ENCODE measurements at regions not wholly inside any gene's neighbourhood (a gene's known extent, or its start where the extent isn't known, plus 50 kb on each side); places are given as distances from the start of the nearest gene placed in this dataset.
A peak's percentile ranks its signal among the peaks of the same experiment; 100 is the strongest.

- DNase-seq = no peak
- Histone ChIP-seq H3K27me3 (ENCODE audit: control insufficient read depth, insufficient read depth, low read length) (no peaks in the 10 kb centered on the region), H3K36me3 (replicated peaks; ENCODE audit: control insufficient read depth, insufficient read depth, low read length) (no peaks in the 10 kb centered on the region)
These were observed 192.8 kb upstream of the GDF10 start for GRCh38 chr10:47107007-47107747.

GRCh38 chr10:47109906-47110305 lies 190.1 kb upstream of the GDF10 start:
- Histone ChIP-seq H3K4me3 (ENCODE audit: insufficient read depth, low read depth, low read length) (no peak overlapping the region), H3K27me3 (ENCODE audit: control insufficient read depth, insufficient read depth, low read length) (no peaks in the 10 kb centered on the region), H3K36me3 (replicated peaks; ENCODE audit: control insufficient read depth, insufficient read depth, low read length) (no peaks in the 10 kb centered on the region)
- no peak for DNase-seq

More at GRCh38 chr10:47107007-47107747, 192.8 kb upstream of the GDF10 start:
- H3K4me3 ChIP-seq (ENCODE audit: insufficient read depth, low read depth, low read length) = no peak overlapping the region

GRCh38 chr10:47111329-47111862 lies 188.6 kb upstream of the GDF10 start:
- DNase-seq = peak; percentile 69

GRCh38 chr10:47112612-47113011 lies 187.4 kb upstream of the GDF10 start:
- Histone ChIP-seq H3K4me3 (ENCODE audit: insufficient read depth, low read depth, low read length) (no peak overlapping the region), H3K36me3 (replicated peaks; ENCODE audit: control insufficient read depth, insufficient read depth, low read length) (no peaks in the 10 kb centered on the region), H3K27me3 (ENCODE audit: control insufficient read depth, insufficient read depth, low read length) (no peaks in the 10 kb centered on the region)
- DNase-seq = no peak

More at GRCh38 chr10:47111329-47111862, 188.6 kb upstream of the GDF10 start:
- Histone ChIP-seq H3K36me3 (replicated peaks; ENCODE audit: control insufficient read depth, insufficient read depth, low read length) (no peaks in the 10 kb centered on the region), H3K27me3 (ENCODE audit: control insufficient read depth, insufficient read depth, low read length) (no peaks in the 10 kb centered on the region), H3K4me3 (ENCODE audit: insufficient read depth, low read depth, low read length) (no peak overlapping the region)

GRCh38 chr10:47113907-47114500 lies 186.0 kb upstream of the GDF10 start:
- Histone ChIP-seq H3K4me3 (ENCODE audit: insufficient read depth, low read depth, low read length) (no peak overlapping the region), H3K36me3 (replicated peaks; ENCODE audit: control insufficient read depth, insufficient read depth, low read length) (no peaks in the 10 kb centered on the region), H3K27me3 (ENCODE audit: control insufficient read depth, insufficient read depth, low read length) (no peaks in the 10 kb centered on the region)
- DNase-seq = no peak

- no peaks in the 10 kb centered on the region for H3K27me3 ChIP-seq (ENCODE audit: control insufficient read depth, insufficient read depth, low read length)
- no peaks in the 10 kb centered on the region for H3K36me3 ChIP-seq (replicated peaks; ENCODE audit: control insufficient read depth, insufficient read depth, low read length)
- no peak for DNase-seq
- no peak overlapping the region for H3K4me3 ChIP-seq (ENCODE audit: insufficient read depth, low read depth, low read length)
These were observed 185.3 kb upstream of the GDF10 start for GRCh38 chr10:47114680-47115186.

GRCh38 chr10:47115322-47115721 lies 184.7 kb upstream of the GDF10 start:
- Histone ChIP-seq H3K4me3 (ENCODE audit: insufficient read depth, low read depth, low read length) (no peak overlapping the region), H3K27me3 (ENCODE audit: control insufficient read depth, insufficient read depth, low read length) (no peaks in the 10 kb centered on the region), H3K36me3 (replicated peaks; ENCODE audit: control insufficient read depth, insufficient read depth, low read length) (no peaks in the 10 kb centered on the region)
- DNase-seq = no peak

GRCh38 chr10:47116445-47116844 lies 183.6 kb upstream of the GDF10 start:
- no peak for DNase-seq
- no peaks in the 10 kb centered on the region for H3K36me3 ChIP-seq (replicated peaks; ENCODE audit: control insufficient read depth, insufficient read depth, low read length)
- no peaks in the 10 kb centered on the region for H3K27me3 ChIP-seq (ENCODE audit: control insufficient read depth, insufficient read depth, low read length)
- no peak overlapping the region for H3K4me3 ChIP-seq (ENCODE audit: insufficient read depth, low read depth, low read length)

- DNase-seq = no peak
- Histone ChIP-seq H3K4me3 (ENCODE audit: insufficient read depth, low read depth, low read length) (no peak overlapping the region), H3K36me3 (replicated peaks; ENCODE audit: control insufficient read depth, insufficient read depth, low read length) (no peaks in the 10 kb centered on the region), H3K27me3 (ENCODE audit: control insufficient read depth, insufficient read depth, low read length) (no peaks in the 10 kb centered on the region)
These were observed 181.7 kb upstream of the GDF10 start for GRCh38 chr10:47118326-47118725.

- DNase-seq = no peak
- Histone ChIP-seq H3K36me3 (replicated peaks; ENCODE audit: control insufficient read depth, insufficient read depth, low read length) (no peaks in the 10 kb centered on the region), H3K27me3 (ENCODE audit: control insufficient read depth, insufficient read depth, low read length) (no peaks in the 10 kb centered on the region), H3K4me3 (ENCODE audit: insufficient read depth, low read depth, low read length) (no peak overlapping the region)
These were observed 178.7 kb upstream of the GDF10 start for GRCh38 chr10:47121336-47121735.

- Histone ChIP-seq H3K27me3 (ENCODE audit: control insufficient read depth, insufficient read depth, low read length) (no peaks in the 10 kb centered on the region), H3K36me3 (replicated peaks; ENCODE audit: control insufficient read depth, insufficient read depth, low read length) (no peaks in the 10 kb centered on the region), H3K4me3 (ENCODE audit: insufficient read depth, low read depth, low read length) (no peak overlapping the region)
- no peak for DNase-seq
These were observed 176.2 kb upstream of the GDF10 start for GRCh38 chr10:47123716-47124288.

- Histone ChIP-seq H3K27me3 (ENCODE audit: control insufficient read depth, insufficient read depth, low read length) (no peaks in the 10 kb centered on the region), H3K36me3 (replicated peaks; ENCODE audit: control insufficient read depth, insufficient read depth, low read length) (no peaks in the 10 kb centered on the region), H3K4me3 (ENCODE audit: insufficient read depth, low read depth, low read length) (no peak overlapping the region)
- DNase-seq = no peak
These were observed 172.7 kb upstream of the GDF10 start for GRCh38 chr10:47127188-47127785.

GRCh38 chr10:47130491-47130890 lies 169.5 kb upstream of the GDF10 start:
- Histone ChIP-seq H3K36me3 (replicated peaks; ENCODE audit: control insufficient read depth, insufficient read depth, low read length) (no peaks in the 10 kb centered on the region), H3K4me3 (ENCODE audit: insufficient read depth, low read depth, low read length) (no peak overlapping the region), H3K27me3 (ENCODE audit: control insufficient read depth, insufficient read depth, low read length) (no peaks in the 10 kb centered on the region)
- DNase-seq = no peak

GRCh38 chr10:47133871-47134570 lies 166.0 kb upstream of the GDF10 start:
- Histone ChIP-seq H3K4me3 (ENCODE audit: insufficient read depth, low read depth, low read length) (no peak overlapping the region), H3K27me3 (ENCODE audit: control insufficient read depth, insufficient read depth, low read length) (no peaks in the 10 kb centered on the region), H3K36me3 (replicated peaks; ENCODE audit: control insufficient read depth, insufficient read depth, low read length) (no peaks in the 10 kb centered on the region)
- no peak for DNase-seq
